SK-N-MC (cell line): ENCODE measurements at regions not wholly inside any gene's neighbourhood (a gene's known extent, or its start where the extent isn't known, plus 50 kb on each side); places are given as distances from the start of the nearest gene placed in this dataset.

ENCODE experiments used
- EZH2 ChIP-seq: fragments of 200-600 bp; sonication (generic); IDR thresholded peaks from one replicate; pipeline ENCODE4 v1.6.1; 2017; ENCODE audit warnings: antibody characterized with exemption
- POLR2AphosphoS5 ChIP-seq: IDR thresholded peaks from 2 replicates; pipeline ENCODE4 v1.6.1; 2012; ENCODE audit warnings: mild to moderate bottlenecking, low read depth, low read length, borderline replicate concordance

DNA sequence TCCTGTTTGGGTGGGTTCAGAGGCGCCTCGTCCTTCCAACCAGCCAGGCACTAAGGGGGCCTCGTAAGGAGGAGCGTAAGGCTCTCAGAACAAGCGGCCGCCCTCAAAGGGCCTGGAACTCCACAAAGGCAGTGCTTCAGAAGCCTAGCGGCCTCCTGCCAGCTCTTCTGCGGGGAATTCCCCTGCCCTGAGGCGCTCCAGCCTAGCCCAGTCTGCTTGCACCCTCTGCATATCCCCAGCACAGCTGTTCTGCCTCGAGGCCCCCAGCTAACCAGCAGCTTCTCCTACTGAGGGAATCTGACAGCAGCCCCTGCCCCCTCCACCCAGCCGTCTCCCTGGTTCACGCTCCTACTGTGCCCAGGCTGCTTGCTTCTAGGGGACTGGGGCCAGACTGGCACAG lies 265.9 kb downstream of the TFCP2L1 start:
- TF ChIP-seq EZH2 (no peak), POLR2AphosphoS5 (no peak)
